IPS-NIHi7 (cell line): ENCODE measurements at regions not wholly inside any gene's neighbourhood (a gene's known extent, or its start where the extent isn't known, plus 50 kb on each side); places are given as distances from the start of the nearest gene placed in this dataset.

Source experiments
- DNase-seq: peaks from one replicate; pipeline ENCODE4 v3.0.0; 2012; ENCODE audit warnings: mixed read lengths; ENCODE audit errors: extremely low spot score

DNA sequence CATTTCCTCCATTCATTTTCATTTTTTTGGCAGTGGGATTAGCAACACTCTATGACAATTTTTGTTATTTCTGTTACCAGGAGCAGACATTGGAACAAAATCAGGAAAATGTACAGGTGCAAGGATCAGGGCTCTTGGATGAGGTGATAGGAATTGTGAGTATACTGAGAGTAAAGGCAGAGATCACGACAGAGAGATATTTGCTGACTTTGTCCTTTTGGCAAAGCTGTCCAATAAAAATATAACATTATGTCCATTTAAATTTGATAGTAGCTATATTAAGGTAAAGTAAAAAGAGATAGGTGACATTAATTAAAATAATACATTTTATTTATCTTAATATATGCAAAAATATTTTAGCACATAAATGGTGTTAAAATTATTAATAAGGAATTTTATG lies 373.1 kb upstream of the GNPDA2 start:
- no peak for DNase-seq

DNA sequence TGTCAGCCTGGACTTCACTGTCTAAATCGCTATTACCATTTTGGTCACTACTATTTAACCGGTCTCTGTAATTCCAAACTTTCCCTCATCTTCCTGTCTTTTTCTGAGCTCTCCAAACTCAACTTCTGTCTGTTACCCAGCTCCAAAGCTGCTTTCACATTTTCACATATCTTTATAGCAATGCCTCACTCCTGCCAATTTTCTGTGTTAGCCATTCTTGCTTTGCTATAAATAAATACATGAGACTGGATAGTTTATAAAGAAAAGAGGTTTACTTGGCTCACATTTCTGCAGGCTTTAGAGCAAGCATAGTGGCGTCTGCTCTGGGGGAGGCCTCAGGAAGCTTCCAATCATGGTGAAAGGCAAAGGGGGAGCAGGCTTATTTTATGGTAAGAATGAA lies 368.3 kb upstream of the GNPDA2 start:
- no peak for DNase-seq

DNA sequence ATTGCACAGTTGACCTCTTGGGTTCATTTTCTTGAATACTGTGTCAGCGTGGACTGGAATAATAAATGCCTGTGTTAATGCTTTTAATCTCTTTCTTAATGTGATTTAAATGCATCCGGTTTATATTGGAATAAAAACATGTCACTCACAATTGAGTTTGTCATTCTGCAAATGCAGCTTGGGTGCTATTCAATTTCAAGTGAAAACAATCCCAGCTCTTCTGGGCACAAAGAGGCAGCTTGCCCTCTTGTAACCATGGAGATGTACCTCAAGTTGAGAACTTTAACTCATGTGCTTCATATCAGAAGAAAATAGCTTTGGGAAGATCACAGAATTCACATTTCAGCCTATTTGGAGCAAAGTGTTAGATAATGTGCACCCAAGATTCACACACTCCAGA lies 355.7 kb upstream of the GNPDA2 start:
- DNase-seq, result no peak

DNA sequence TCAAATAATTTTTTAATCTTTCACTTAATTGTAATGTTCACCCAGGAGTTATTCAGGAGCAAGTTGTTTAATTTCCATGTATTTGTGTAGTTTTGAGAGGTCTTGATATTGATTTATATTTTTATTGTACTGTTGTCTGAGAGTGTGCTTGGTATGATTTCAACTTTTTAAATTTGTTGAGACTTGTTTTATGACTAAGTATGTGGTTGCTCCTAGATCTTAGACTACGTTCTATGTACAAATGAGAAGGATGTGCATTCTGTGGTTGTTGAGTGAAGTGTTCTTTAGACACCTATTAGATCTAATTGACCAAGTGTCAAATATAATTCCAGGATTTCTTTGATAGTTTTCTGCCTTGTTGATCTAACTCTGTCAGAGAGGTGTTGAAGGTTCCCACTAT lies 353.3 kb upstream of the GNPDA2 start:
- DNase-seq, result no peak

DNA sequence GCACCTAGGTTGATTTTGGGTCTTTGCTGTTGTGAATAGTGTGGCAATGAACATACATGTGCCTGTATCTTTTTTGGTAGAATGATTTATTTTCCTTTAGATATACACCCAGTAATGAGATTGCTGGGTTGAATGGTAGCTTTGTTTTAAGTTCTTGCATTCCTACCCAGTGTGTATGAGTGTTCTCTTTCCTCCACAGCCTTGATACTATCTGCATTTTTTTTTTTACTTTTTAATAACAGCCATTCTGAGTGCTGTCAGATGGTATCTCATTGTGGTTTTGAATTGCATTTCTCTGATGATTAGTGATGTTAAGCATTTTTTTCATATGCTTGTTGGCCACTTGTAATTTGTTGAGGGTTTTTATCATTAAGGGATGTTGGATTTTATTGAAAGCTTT lies 351.8 kb upstream of the GNPDA2 start:
- DNase-seq, result no peak

DNA sequence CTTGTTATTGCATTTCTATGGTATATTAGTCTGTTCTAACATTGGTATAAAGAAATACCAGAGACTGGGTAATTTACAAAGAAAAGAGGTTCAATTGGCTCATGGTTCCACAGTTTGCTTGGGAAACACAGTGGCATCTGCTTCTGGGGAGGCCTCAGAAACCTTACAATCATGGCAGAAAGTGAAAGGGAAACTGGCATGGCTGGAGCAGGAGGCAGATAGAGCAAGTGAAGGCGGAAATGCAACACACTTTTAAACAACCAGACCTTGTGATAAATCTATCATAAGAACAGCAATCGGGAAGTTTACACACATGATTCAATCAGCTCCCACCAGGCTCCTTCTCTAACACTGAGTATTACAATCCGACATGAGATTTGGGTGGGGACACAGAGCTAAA lies 346.6 kb upstream of the GNPDA2 start:
- DNase-seq, result no peak

DNA sequence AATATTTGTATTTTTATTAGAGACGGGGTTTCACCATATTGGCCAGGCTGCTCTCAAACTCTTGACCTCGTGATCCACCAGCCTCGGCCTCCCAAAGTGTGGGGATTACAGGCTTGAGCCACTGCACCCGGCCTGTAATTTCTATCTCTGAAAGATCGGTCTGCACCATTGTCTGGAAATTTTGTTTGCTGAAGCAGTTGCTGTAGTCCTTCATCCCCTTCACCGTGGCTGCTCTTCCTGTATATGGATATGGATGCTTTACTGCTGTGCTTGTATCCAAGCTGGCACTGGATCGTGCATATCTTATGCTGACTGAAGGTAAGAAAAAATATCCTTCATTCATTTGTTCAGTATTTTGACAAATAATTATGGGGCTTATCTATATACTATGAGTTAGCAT lies 338.4 kb upstream of the GNPDA2 start:
- DNase-seq, result no peak

DNA sequence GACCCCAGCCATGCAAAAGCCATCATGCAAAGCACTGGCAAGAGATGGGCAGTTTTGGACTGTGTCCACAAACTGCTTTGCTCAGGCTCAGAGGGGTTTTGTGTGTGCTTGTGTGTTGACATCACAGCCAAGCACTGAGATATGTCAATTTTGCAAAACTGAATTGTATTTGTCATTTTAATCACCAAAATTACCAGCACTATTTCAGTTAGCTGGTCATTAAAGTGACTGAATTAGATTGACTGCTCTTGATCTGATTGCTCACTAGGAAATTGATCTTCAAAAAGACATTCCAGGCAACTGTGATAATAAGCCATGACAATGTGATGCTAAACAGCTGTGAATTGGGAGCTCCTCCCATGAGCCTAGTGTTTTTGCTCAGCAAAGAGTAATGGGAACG lies 337.3 kb upstream of the GNPDA2 start:
- DNase-seq, result no peak

DNA sequence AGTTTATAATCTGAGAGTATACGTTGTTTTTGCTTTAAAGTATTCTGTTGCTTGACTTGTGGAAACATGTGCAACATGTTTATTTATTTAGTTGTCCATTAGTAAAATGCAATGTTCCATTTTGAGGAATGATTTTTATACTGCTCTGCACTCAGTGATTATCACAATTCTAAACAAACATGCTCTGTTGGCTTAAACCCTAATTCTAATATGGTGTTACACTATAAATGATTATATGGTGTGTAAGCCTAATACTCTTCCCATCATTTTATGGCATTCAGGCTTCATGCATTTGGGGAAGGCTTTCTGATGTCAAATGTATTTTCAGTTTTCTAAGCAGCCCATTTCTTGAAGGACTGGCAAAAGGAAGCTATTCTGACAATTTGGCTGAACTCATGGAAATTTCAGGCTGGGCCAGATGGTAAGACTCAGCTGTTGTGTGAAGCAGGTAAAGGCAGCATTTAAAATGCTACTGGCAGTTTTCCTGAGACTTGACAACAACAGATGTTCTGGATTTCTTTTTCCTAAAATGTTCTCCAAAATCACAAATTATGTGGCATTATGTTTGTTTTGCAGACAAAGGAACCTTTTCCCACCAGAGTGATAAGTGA lies 336.7 kb upstream of the GNPDA2 start:
- DNase-seq, result no peak

DNA sequence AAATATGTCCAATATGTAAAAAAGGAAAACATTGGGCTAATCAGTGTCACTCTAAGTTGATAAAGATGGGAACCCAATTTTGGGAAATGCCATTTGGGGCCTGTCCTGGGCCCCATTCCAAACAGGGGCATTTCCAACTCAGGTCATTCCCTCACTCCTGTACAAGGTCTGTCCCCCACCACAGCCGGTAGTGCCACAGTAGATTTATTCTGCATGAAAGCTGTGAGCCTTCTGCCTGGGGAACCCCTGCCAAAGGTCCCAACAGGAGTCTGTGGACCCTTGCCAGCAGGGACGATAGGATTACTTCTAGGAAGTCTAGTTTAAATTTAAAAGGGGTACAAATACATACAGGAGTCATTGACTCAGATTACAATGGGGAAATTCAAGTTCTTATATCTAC lies 317.6 kb upstream of the GNPDA2 start:
- no peak for DNase-seq

DNA sequence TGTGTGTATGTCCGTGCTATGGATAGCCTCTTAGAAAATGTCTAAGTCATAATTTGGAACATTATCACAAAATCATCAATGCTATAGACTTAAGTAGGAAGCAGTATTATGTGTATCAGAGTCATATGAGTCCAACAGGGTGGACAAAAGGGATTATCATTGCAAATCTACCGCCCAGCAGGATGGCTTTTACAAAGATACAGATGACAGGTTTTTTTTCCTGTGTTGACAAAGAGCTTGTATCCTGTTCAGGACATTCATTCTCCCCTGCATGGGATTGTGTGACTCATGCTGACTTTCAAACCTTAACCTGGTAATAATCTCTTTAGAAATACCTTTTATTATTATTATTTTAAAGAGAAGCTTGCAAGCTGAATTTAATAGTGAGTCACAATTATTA lies 310.3 kb upstream of the GNPDA2 start:
- DNase-seq, result no peak

DNA sequence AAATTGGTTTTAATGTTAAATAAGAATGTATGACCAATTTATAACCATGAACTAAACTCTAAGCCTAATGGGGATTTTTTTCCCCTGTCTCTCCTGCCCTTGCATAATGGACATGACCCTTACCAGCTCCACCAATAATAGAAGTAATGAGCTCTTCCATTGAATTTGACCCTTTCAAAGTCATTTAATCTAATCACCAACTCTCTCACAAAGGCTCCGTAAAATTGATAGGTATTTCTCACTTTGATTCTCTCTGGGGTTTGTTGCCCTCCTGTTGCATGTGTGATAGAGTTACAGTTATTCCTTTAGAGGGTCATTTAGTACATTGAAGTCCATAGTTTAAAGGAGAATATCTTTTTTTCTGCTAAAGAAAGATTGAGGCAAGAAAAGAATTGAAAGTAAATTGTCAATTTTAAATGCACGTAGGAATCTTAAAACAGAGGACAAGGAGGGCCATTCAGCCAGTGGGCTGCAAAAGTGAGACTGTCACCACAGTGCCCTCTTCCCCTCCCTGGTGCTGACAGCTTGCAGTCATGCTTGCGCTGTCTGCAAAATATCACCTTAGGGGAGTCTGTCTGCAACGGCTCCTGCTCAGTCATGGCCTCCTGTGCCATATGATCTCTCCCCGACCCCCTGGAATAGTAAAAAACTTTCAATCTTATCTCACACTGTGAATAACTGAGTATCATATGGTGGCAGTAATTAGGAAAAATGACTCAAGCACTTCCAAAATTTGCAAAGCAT lies 307.5 kb upstream of the GNPDA2 start:
- DNase-seq, result no peak

DNA sequence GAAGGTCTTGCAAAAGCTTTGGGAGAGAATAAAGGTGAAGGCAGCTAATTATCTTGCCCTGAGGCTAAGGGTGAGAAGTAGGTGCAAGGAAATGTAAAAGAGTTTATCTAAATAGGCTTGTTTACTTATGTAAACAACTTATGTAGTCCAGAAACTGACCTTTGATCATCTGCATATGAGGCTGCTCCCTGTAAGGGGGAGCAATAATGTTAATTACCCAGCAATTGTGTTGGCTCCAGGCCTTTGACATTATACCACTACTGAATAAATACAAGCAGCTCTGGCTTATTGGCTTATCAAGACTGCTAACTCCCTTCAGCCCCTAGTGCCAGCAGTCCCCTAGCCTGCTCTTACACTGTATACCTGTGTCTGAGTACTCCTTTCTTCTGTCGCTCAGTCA lies 303.7 kb upstream of the GNPDA2 start:
- DNase-seq, result no peak

DNA sequence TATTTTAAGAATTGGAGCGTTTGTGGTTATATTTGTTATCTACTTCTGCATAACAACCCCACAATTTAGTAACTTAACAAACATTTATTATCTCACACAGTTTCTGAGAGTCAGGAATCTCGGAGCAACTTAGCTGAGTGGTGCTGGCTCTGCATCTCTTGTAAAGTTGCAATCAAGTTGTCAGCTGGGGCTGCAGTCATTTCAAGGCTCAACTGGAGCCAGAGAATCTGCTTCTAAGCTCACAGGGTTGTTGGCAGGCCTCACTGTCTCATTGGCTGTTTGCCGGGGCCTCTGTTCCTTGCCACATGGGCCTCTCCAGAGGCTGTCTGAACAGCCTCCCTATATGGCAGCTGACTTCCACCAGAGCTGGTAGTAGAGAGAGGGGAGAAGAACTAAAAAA lies 281.2 kb upstream of the GNPDA2 start:
- no peak for DNase-seq

DNA sequence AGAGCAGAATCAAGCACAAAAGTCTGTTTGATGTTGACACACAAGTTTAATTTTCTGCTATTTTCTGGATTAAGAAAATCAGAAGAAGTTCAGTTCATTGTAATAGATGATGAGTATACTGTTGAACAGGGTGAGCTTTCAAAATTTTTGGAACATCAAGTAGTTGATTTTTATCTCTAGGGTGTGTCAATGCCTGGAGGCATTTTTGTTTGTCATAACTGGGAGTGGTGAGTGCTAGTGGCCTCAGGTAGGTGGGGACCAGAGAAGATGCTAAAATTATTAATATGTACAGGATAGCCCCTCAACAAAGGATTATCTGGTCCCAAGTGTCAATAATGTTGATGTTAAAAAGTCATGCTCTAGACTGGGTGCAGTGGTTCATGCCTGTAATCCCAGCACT lies 279.7 kb upstream of the GNPDA2 start:
- DNase-seq, result no peak

DNA sequence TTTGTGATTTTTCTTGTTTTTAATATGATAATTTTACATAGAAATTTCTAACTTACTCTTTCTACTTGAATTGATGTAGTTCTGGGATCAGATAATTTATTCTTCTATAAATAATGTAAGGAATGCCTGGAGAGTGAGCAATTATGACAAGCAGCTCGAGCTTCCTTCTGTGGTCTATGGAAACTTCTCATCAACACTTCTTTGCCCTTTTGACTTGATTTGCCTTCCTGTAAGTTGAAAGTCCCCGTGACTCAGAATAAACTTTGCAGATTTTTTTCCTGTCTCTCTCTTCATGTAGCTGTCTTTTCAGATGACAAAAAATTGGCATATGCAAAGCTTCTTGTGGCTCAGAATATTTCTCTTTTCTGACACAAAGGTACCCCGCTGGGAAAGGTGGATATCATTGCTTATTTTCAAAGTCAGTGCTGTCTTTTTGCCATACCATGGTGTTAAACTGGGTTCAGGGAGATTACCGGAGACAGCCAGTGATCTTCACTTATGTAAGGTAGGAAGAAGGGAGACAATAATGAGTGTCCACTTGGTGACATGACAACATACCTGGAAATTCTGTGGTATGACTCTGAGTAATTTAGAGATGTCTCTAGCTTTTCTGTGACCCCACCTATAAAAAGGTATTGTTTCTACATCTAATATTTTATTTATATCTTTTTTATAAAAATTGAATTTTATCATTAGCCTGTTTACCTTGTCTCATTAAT lies 278.6 kb upstream of the GNPDA2 start:
- DNase-seq, result no peak

DNA sequence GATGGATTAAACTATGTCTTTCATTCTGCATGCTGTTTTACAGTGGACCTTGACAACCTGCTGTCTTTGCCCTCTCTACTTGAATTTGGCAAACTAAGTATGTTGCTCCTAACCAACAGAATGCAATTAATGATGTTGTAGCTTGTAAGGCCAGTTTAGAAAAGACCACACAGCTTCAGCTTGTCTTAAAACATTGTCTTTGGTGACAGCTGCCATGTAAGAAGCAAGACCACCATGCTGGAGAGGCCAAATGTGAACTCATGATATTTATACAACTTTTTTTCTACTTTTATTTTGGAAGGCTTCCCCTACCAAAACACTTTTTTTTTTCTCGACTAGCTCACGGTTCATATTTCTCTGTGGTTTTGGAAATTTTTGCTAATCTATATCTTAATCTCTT lies 278.0 kb upstream of the GNPDA2 start:
- DNase-seq, result no peak

DNA sequence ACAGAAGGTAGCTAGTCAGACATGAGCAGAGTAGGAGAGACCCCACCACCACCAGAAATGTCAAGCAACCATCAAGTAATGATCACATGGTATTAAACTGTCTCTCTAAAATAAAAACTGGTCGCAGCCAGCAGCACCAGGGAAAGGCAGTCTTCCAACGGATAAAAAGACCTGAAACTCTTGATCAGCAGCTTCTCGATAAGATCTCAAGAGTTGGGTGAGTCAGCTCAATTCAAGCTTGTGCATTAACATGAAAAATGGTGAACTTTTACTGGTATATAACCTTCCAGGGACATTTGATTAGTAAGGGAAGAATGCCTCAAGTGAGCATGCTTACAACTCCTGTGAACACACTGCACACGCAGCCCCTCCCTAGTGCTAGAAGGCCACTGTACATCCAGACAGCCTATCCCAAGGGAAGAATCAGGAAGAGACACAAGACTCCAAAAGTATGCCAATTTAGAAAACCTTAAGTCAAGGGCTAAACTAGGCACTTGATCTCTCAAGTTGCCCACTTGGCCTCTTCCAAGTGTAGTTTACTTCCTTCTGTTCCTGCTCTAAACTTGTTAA lies 270.0 kb upstream of the GNPDA2 start:
- DNase-seq, result no peak

DNA sequence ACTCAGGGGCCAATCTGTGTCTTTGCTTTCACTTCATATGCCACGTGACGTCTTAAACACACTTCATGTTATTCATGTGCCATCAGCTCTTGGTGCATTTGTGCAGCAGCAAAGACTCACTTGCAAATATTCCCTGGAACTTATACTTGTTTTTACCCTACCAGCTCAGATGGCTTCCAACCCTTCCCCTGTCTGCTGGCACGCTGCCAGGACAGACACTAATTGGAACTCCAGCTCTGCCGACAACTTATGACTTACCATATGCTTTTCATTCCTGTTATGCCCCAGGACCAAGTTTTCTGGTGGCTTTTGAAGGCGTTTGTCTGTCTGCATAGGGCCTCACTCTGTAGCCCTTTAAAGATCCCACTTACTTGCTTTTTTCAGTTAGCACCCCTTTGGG lies 261.7 kb upstream of the GNPDA2 start:
- DNase-seq, result no peak

DNA sequence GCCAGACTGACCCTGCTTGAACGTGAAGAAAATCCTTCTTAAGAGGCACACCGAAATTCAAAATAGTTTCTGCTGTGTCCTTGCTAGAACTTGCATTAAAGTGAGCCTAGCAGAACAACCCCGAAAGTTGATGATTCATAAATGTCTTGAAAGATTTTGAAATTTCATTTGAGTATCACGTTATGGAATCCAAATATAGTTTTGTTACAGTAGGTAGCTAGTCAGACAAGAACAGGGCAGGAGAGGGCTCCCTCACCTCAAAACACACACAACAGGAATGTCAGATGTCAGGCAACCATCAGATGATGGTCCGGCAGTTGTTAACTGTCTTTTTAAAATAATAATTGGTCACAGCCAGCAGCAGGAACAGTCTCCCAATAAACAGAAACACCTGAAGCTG lies 259.6 kb upstream of the GNPDA2 start:
- DNase-seq, result no peak

DNA sequence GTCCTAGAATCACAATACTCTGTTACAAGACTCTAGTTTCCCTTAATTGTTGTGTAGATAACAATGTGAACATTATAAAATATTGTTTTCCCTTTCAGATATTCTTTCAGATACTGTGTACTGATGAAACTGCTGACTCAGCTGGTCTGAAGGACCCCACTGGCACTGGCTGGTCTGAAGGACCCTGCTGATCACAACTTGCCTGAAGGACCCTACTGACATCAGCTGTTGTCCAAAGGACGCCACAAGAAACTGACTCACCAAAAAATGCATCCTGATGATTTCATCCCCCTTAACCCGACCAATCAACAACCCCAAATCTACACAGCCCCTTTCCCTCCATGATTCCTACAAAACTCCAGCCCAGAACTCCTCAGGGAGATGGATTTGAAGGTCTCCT lies 258.8 kb upstream of the GNPDA2 start:
- DNase-seq, result no peak

DNA sequence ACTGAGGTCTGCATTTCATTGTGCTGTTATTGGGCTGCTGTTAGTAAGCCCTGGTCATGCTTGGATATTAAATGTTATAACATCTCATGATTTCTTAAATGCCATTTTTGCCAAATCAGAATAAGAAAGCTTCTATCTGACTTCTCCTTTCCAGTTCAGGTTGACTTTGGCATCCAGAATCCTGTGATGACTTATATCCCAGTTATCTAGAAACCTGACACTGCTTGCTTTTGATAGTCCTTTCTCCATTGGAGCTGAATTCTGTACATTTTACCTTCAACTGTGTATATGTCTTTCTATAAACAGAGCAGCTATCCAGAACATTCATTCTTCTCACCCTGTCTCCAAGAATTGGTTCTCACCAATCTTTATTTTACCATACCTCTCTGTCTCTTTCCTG lies 257.7 kb upstream of the GNPDA2 start:
- no peak for DNase-seq

DNA sequence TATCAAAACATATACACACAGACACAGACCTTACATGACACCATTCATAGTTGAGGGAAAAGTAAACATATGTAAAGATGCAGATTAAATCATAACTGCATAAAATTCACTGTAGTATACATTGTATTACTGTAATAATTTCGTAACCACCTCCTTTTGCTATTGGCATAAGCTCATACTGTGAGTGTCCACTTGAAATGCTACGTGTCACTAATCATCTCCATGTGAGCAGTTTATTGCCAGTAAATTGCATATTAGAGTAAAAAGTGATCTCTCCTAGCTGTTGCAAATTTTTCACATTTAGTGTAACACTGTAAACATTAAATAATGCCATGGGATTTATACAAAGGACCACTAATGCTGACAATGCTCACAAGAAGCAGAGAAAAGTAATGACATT lies 256.7 kb upstream of the GNPDA2 start:
- no peak for DNase-seq
